ENCODE measurements at regions not wholly inside any gene's neighbourhood (a gene's known extent, or its start where the extent isn't known, plus 50 kb on each side); places are given as distances from the start of the nearest gene placed in this dataset.

DNA sequence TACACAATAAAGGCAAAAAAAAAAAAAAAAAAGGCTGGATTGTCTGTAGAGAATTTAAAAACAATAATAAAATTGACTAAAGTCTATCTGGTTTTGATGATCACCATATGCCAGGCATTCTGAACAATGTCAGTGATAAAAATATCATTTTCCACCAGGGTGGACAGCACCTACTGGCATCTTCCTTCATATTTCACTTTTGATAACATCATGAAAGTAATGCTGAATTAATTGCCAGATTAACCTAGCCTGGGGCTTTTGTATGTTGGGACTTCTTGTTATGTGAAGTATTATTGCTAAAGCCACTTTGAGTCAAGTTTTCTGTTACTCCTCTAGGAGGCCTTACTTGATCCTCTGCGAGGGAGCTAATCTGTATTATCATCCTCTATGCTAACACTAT is 73.8 kb upstream of the FAM98A start:
- Histone ChIP-seq H3K4me2 (ENCODE audit: low read length) (no peak overlapping the region), H3K4me1 (ENCODE audit: insufficient read depth, low read length) (no peaks in the 10 kb centered on the region), H3K27ac (ENCODE audit: low read depth, low read length) (no peak overlapping the region), H3K36me3 (ENCODE audit: insufficient read depth, low read length) (no peaks in the 10 kb centered on the region), H3K9ac (ENCODE audit: low read length) (no peak overlapping the region), H3K79me2 (ENCODE audit: insufficient read depth, low read length) (no peaks in the 10 kb centered on the region), H3K27me3 (ENCODE audit: insufficient read depth, low read length) (no peaks in the 10 kb centered on the region), H3K9me3 (ENCODE audit: insufficient read depth, low read depth, low read length) (no peaks in the 10 kb centered on the region), H2AFZ (ENCODE audit: low read depth, low read length) (no peak overlapping the region), H3K4me3 (ENCODE audit: insufficient read depth, low read depth, low read length) (no peak overlapping the region), H4K20me1 (ENCODE audit: insufficient read depth, low read length) (no peaks in the 10 kb centered on the region)
- Mint-ChIP-seq H3K4me3 (ENCODE audit: unreplicated experiment) (no peak overlapping the region), H3K9me3 (ENCODE audit: unreplicated experiment) (peaks cover 3% of the 10 kb centered on the region), H3K27ac (ENCODE audit: unreplicated experiment) (no peak overlapping the region), H3K27me3 (ENCODE audit: low read depth, unreplicated experiment) (peaks cover 3% of the 10 kb centered on the region), H3K4me1 (ENCODE audit: low read depth, unreplicated experiment) (peaks cover 2% of the 10 kb centered on the region), H3K36me3 (ENCODE audit: low read depth, unreplicated experiment) (no peaks in the 10 kb centered on the region)
- DNase-seq (ENCODE audit: low read depth) (no peak), FAIRE-seq (no peak)
- no peak for TF ChIP-seq EZH2 (IDR thresholded peaks at IDR 0.05; ENCODE audit: insufficient read depth, low read length)
- TF ChIP-seq, protein P1, sequence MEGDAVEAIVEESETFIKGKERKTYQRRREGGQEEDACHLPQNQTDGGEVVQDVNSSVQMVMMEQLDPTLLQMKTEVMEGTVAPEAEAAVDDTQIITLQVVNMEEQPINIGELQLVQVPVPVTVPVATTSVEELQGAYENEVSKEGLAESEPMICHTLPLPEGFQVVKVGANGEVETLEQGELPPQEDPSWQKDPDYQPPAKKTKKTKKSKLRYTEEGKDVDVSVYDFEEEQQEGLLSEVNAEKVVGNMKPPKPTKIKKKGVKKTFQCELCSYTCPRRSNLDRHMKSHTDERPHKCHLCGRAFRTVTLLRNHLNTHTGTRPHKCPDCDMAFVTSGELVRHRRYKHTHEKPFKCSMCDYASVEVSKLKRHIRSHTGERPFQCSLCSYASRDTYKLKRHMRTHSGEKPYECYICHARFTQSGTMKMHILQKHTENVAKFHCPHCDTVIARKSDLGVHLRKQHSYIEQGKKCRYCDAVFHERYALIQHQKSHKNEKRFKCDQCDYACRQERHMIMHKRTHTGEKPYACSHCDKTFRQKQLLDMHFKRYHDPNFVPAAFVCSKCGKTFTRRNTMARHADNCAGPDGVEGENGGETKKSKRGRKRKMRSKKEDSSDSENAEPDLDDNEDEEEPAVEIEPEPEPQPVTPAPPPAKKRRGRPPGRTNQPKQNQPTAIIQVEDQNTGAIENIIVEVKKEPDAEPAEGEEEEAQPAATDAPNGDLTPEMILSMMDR (IDR thresholded peaks at IDR 0.05; ENCODE audit: insufficient read depth, low read depth, low read length) = no peak

DNA sequence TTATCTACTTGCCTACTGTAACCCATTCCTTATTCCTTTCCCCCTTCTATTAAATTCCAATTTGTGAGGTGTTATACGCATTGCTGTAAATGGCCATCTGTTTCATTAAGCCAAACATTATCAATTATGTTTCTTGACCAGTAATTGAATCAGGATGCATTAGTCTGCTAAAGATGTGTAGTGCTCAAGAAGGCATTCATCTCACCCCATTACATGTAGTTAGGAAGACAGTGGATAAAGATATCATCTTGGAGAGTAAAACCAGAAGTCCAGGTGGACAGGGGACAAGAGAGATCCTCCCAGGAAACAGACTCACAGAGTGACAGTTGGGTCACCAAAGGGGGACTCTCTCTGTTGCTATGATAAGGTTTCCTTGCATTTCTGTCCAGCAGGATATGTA is 73.3 kb upstream of the FAM98A start:
- no peak overlapping the region for H3K4me3 Mint-ChIP-seq (ENCODE audit: unreplicated experiment)
- H3K4me1 Mint-ChIP-seq (ENCODE audit: low read depth, unreplicated experiment) = no peaks in the 10 kb centered on the region
- FAIRE-seq (no peak), DNase-seq (ENCODE audit: low read depth) (no peak)
- H3K36me3 Mint-ChIP-seq (ENCODE audit: low read depth, unreplicated experiment) = no peaks in the 10 kb centered on the region
- no peaks in the 10 kb centered on the region for H3K36me3 ChIP-seq (ENCODE audit: insufficient read depth, low read length)
- H3K9ac ChIP-seq (ENCODE audit: low read length) = no peak overlapping the region
- H2AFZ ChIP-seq (ENCODE audit: low read depth, low read length) = no peak overlapping the region
- H3K4me1 ChIP-seq (ENCODE audit: insufficient read depth, low read length) = no peaks in the 10 kb centered on the region
- H3K27me3 ChIP-seq (ENCODE audit: insufficient read depth, low read length) = no peaks in the 10 kb centered on the region
- peaks cover 3% of the 10 kb centered on the region for H3K9me3 Mint-ChIP-seq (ENCODE audit: unreplicated experiment)
- TF ChIP-seq, protein P1 (IDR thresholded peaks at IDR 0.05; ENCODE audit: insufficient read depth, low read depth, low read length) = no peak
- no peak for TF ChIP-seq EZH2 (IDR thresholded peaks at IDR 0.05; ENCODE audit: insufficient read depth, low read length)
- peaks cover 3% of the 10 kb centered on the region for H3K27me3 Mint-ChIP-seq (ENCODE audit: low read depth, unreplicated experiment)
- no peaks in the 10 kb centered on the region for H4K20me1 ChIP-seq (ENCODE audit: insufficient read depth, low read length)
- no peak overlapping the region for H3K27ac Mint-ChIP-seq (ENCODE audit: unreplicated experiment)
- no peaks in the 10 kb centered on the region for H3K79me2 ChIP-seq (ENCODE audit: insufficient read depth, low read length)
- H3K27ac ChIP-seq (ENCODE audit: low read depth, low read length) = no peak overlapping the region
- no peak overlapping the region for H3K4me3 ChIP-seq (ENCODE audit: insufficient read depth, low read depth, low read length)
- no peaks in the 10 kb centered on the region for H3K9me3 ChIP-seq (ENCODE audit: insufficient read depth, low read depth, low read length)
- no peak overlapping the region for H3K4me2 ChIP-seq (ENCODE audit: low read length)

DNA sequence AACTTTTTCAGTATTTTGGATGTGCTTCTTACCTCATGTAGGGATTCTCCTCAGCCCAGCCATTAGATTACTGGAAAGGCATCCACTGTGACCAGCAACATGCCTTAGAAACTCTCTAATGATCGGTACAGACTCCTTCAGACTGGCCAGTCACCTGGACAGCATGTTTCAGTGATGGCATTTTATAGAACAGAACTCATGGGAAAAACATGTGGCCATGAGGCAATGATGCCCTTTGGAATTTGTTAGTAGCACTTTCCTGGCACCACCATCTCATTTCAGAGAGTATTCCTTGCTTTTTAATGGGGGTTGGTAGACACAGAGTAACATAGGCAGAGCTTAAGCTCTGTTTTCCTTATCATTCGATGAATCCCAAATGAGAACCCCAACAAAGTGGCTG is 72.1 kb upstream of the FAM98A start:
- no peak for DNase-seq (ENCODE audit: low read depth)
- H3K4me2 ChIP-seq (ENCODE audit: low read length) = no peak overlapping the region
- FAIRE-seq = no peak
- no peak overlapping the region for H3K4me3 ChIP-seq (ENCODE audit: insufficient read depth, low read depth, low read length)
- no peak overlapping the region for H3K9ac ChIP-seq (ENCODE audit: low read length)
- TF ChIP-seq EZH2 (IDR thresholded peaks at IDR 0.05; ENCODE audit: insufficient read depth, low read length) = no peak
- Mint-ChIP-seq H3K27me3 (ENCODE audit: low read depth, unreplicated experiment) (peaks cover 3% of the 10 kb centered on the region), H3K9me3 (ENCODE audit: unreplicated experiment) (peaks cover 6% of the 10 kb centered on the region), H3K36me3 (ENCODE audit: low read depth, unreplicated experiment) (no peaks in the 10 kb centered on the region), H3K4me1 (ENCODE audit: low read depth, unreplicated experiment) (no peaks in the 10 kb centered on the region), H3K27ac (ENCODE audit: unreplicated experiment) (no peak overlapping the region), H3K4me3 (ENCODE audit: unreplicated experiment) (no peak overlapping the region)
- no peaks in the 10 kb centered on the region for H3K79me2 ChIP-seq (ENCODE audit: insufficient read depth, low read length)
- H3K36me3 ChIP-seq (ENCODE audit: insufficient read depth, low read length) = no peaks in the 10 kb centered on the region
- H3K4me1 ChIP-seq (ENCODE audit: insufficient read depth, low read length) = no peaks in the 10 kb centered on the region
- no peak overlapping the region for H3K27ac ChIP-seq (ENCODE audit: low read depth, low read length)
- no peaks in the 10 kb centered on the region for H3K9me3 ChIP-seq (ENCODE audit: insufficient read depth, low read depth, low read length)
- no peaks in the 10 kb centered on the region for H4K20me1 ChIP-seq (ENCODE audit: insufficient read depth, low read length)
- H2AFZ ChIP-seq (ENCODE audit: low read depth, low read length) = no peak overlapping the region
- H3K27me3 ChIP-seq (ENCODE audit: insufficient read depth, low read length) = no peaks in the 10 kb centered on the region
